MV-4-11 (cell line): ENCODE measurements at regions not wholly inside any gene's neighbourhood (a gene's known extent, or its start where the extent isn't known, plus 50 kb on each side); places are given as distances from the start of the nearest gene placed in this dataset.
A peak's percentile ranks its signal among the peaks of the same experiment; 100 is the strongest.
"Not testable (repeated sequence)": the region's sequence is repeated elsewhere in the genome, so short reads cannot be mapped to it uniquely, and the experiment has no call there.

Experiments used
- DNase-seq: peaks from one replicate; lab custom pipeline; 2025; lab: John Stamatoyannopoulos, UW

- DNase-seq: no peak
Observed at GRCh38 chr2:129550536-129550935, 428.9 kb upstream of the RAB6C start.

- DNase-seq: no peak
Observed at GRCh38 chr2:129554373-129554772, 425.1 kb upstream of the RAB6C start.

- DNase-seq: no peak
Observed at GRCh38 chr2:129559101-129559500, 420.4 kb upstream of the RAB6C start.

- no peak for DNase-seq
Observed at GRCh38 chr2:129565551-129566109, 413.8 kb upstream of the RAB6C start.

- DNase-seq: not testable (repeated sequence)
Observed at GRCh38 chr2:129570812-129571211, 408.7 kb upstream of the RAB6C start.

GRCh38 chr2:129575431-129575830, 404.0 kb upstream of the RAB6C start:
- no peak for DNase-seq

GRCh38 chr2:129575880-129576279, 403.6 kb upstream of the RAB6C start:
- DNase-seq: peak; percentile 3

- no peak for DNase-seq
Observed at GRCh38 chr2:129580001-129580400, 399.5 kb upstream of the RAB6C start.

- peak; percentile 96 for DNase-seq
Observed at GRCh38 chr2:129585760-129586159, 393.7 kb upstream of the RAB6C start.

- DNase-seq: no peak
Observed at GRCh38 chr2:129587426-129588064, 391.9 kb upstream of the RAB6C start.

- DNase-seq: no peak
Observed at GRCh38 chr2:129604560-129604959, 374.9 kb upstream of the RAB6C start.

GRCh38 chr2:129605646-129606045, 373.8 kb upstream of the RAB6C start:
- peak; percentile 7 for DNase-seq

GRCh38 chr2:129606496-129607270, 372.8 kb upstream of the RAB6C start:
- no peak for DNase-seq

- DNase-seq: no peak
Observed at GRCh38 chr2:129609224-129609623, 370.2 kb upstream of the RAB6C start.

GRCh38 chr2:129610766-129611165, 368.7 kb upstream of the RAB6C start:
- no peak for DNase-seq

- DNase-seq: no peak
Observed at GRCh38 chr2:129611471-129611870, 368.0 kb upstream of the RAB6C start.

- no peak for DNase-seq
Observed at GRCh38 chr2:129619471-129619870, 360.0 kb upstream of the RAB6C start.

GRCh38 chr2:129620411-129620810, 359.1 kb upstream of the RAB6C start:
- no peak for DNase-seq

GRCh38 chr2:129623783-129624182, 355.7 kb upstream of the RAB6C start:
- DNase-seq: no peak

- no peak for DNase-seq
Observed at GRCh38 chr2:129627437-129627836, 352.0 kb upstream of the RAB6C start.

- DNase-seq: no peak
Observed at GRCh38 chr2:129636692-129637091, 342.8 kb upstream of the RAB6C start.

- DNase-seq: no peak
Observed at GRCh38 chr2:129641371-129641770, 338.1 kb upstream of the RAB6C start.

- no peak for DNase-seq
Observed at GRCh38 chr2:129642526-129643043, 336.9 kb upstream of the RAB6C start.
